DOHH2 (cell line): ENCODE measurements at regions not wholly inside any gene's neighbourhood (a gene's known extent, or its start where the extent isn't known, plus 50 kb on each side); places are given as distances from the start of the nearest gene placed in this dataset.

Experiments
- H3F3A ChIP-seq: fragments of 200-600 bp; sonication (generic), shearing (Covaris generic); 2 replicates; pipeline ENCODE4 v1.6.0; 2016; ENCODE audit warnings: antibody characterized with exemption, mild to moderate bottlenecking; ENCODE audit not compliant: control insufficient read depth, insufficient read depth
- H3K27ac ChIP-seq: fragments of 200-600 bp; sonication (generic); 2 replicates; pipeline ENCODE4 v1.5.1; 2014; ENCODE audit warnings: low read depth, mild to moderate bottlenecking, low read length, moderate library complexity
- H3K27me3 ChIP-seq: fragments of 200-600 bp; sonication (generic); 2 replicates; pipeline ENCODE4 v1.6.1; 2014; ENCODE audit warnings: mild to moderate bottlenecking, low read length, mixed read lengths; ENCODE audit not compliant: control insufficient read depth
- H3K36me3 ChIP-seq: fragments of 200-600 bp; sonication (generic); 2 replicates; pipeline ENCODE4 v1.6.1; 2014; ENCODE audit warnings: mild to moderate bottlenecking, low read length, moderate library complexity, mixed read lengths; ENCODE audit not compliant: control insufficient read depth
- H3K4me1 ChIP-seq: fragments of 200-600 bp; sonication (generic); 2 replicates; pipeline ENCODE4 v1.6.1; 2014; ENCODE audit warnings: mild to moderate bottlenecking, low read length, mixed read lengths; ENCODE audit not compliant: control insufficient read depth
- H3K4me2 ChIP-seq: fragments of 200-600 bp; sonication (generic); 2 replicates; pipeline ENCODE4 v1.6.0; 2014; ENCODE audit warnings: mild to moderate bottlenecking, low read length, moderate library complexity
- H3K4me3 ChIP-seq: fragments of 200-600 bp; sonication (generic); 2 replicates; pipeline ENCODE4 v1.5.1; 2014; ENCODE audit warnings: mild to moderate bottlenecking, low read length, mixed read lengths
- H3K79me2 ChIP-seq: fragments of 200-600 bp; sonication (generic); 2 replicates; pipeline ENCODE4 v1.6.1; 2014; ENCODE audit warnings: mild to moderate bottlenecking, low read length, mixed read lengths; ENCODE audit not compliant: control insufficient read depth
- H3K9me2 ChIP-seq: fragments of 200-600 bp; sonication (generic); replicated peaks from 2 replicates; pipeline ENCODE4 v1.6.1; 2014; ENCODE audit warnings: mild to moderate bottlenecking, low read length, mixed read lengths; ENCODE audit not compliant: control insufficient read depth
- H3K9me3 ChIP-seq: fragments of 200-600 bp; sonication (generic); 2 replicates; pipeline ENCODE4 v1.6.1; 2014; ENCODE audit warnings: antibody characterized with exemption, low read length, mixed read lengths; ENCODE audit not compliant: control insufficient read depth, insufficient read depth
- H4K20me1 ChIP-seq: fragments of 200-600 bp; sonication (generic); 2 replicates; pipeline ENCODE4 v1.6.0; 2014; ENCODE audit warnings: low read depth, mild to moderate bottlenecking, antibody characterized with exemption, low read length, moderate library complexity; ENCODE audit not compliant: control insufficient read depth, insufficient read depth
- CTCF ChIP-seq: fragments of 200-600 bp; sonication (generic); IDR thresholded peaks from one replicate; pipeline ENCODE4 v1.5.1; 2014; ENCODE audit warnings: antibody characterized with exemption, mild to moderate bottlenecking, low read depth, low read length; ENCODE audit not compliant: poor library complexity, severe bottlenecking
- EZH2phosphoT487 ChIP-seq: fragments of 200-600 bp; sonication (generic); IDR thresholded peaks from 2 replicates; pipeline ENCODE4 v1.6.1; 2017; ENCODE audit warnings: borderline replicate concordance, mild to moderate bottlenecking, antibody characterized with exemption, low read length, moderate library complexity, mixed read lengths

- Histone ChIP-seq H3K36me3 (no peaks in the 10 kb centered on the region), H3K4me1 (no peaks in the 10 kb centered on the region), H4K20me1 (no peaks in the 10 kb centered on the region), H3K79me2 (no peaks in the 10 kb centered on the region), H3K9me3 (no peaks in the 10 kb centered on the region), H3K4me3 (no peak overlapping the region), H3K9me2 (no peaks in the 10 kb centered on the region), H3K27ac (no peak overlapping the region), H3F3A (no peaks in the 10 kb centered on the region), H3K27me3 (no peaks in the 10 kb centered on the region), H3K4me2 (no peak overlapping the region)
- TF ChIP-seq CTCF (no peak), EZH2phosphoT487 (no peak)
Measured at GRCh38 chr9:135422341-135422944, 57.1 kb upstream of the PPP1R26 start.

GRCh38 chr9:135423725-135424124, 55.9 kb upstream of the PPP1R26 start:
- H3K4me3 ChIP-seq: no peak overlapping the region
- no peaks in the 10 kb centered on the region for H3K79me2 ChIP-seq
- no peaks in the 10 kb centered on the region for H3K4me1 ChIP-seq
- H3F3A ChIP-seq: no peaks in the 10 kb centered on the region
- H3K27me3 ChIP-seq: no peaks in the 10 kb centered on the region
- H3K9me2 ChIP-seq: no peaks in the 10 kb centered on the region
- H4K20me1 ChIP-seq: no peaks in the 10 kb centered on the region
- TF ChIP-seq EZH2phosphoT487: no peak
- TF ChIP-seq CTCF: no peak
- H3K36me3 ChIP-seq: no peaks in the 10 kb centered on the region
- H3K9me3 ChIP-seq: no peaks in the 10 kb centered on the region
- H3K4me2 ChIP-seq: no peak overlapping the region
- H3K27ac ChIP-seq: no peak overlapping the region
